Astrocyte (in vitro differentiated cells and primary cell): ENCODE measurements at regions not wholly inside any gene's neighbourhood (a gene's known extent, or its start where the extent isn't known, plus 50 kb on each side); places are given as distances from the start of the nearest gene placed in this dataset.
A peak's percentile ranks its signal among the peaks of the same experiment; 100 is the strongest.

Experiments
- DNase-seq: peaks from one replicate; pipeline ENCODE4 v3.0.0-alpha.2; 2010; ENCODE audit warnings: low read depth
- FAIRE-seq: peaks from 2 replicates; lab custom pipeline; 2011; peaks lifted over from hg19 to GRCh38; lab: Jason Lieb, UNC
- H2AFZ ChIP-seq: 2 replicates; pipeline ENCODE4 v1.6.0; 2012; ENCODE audit warnings: low read depth, low read length, inconsistent platforms
- H3K27ac ChIP-seq: 2 replicates; pipeline ENCODE4 v1.5.1; 2011; ENCODE audit warnings: low read depth, low read length, inconsistent platforms
- H3K27me3 ChIP-seq: 2 replicates; pipeline ENCODE4 v1.6.0; 2011; ENCODE audit warnings: low read length, inconsistent platforms; ENCODE audit not compliant: insufficient read depth
- H3K36me3 ChIP-seq: 2 replicates; pipeline ENCODE4 v1.5.1; 2011; ENCODE audit warnings: low read length, inconsistent platforms; ENCODE audit not compliant: insufficient read depth
- H3K4me1 ChIP-seq: 2 replicates; pipeline ENCODE4 v1.5.1; 2011; ENCODE audit warnings: low read length, inconsistent platforms; ENCODE audit not compliant: insufficient read depth
- H3K4me2 ChIP-seq: 2 replicates; pipeline ENCODE4 v1.6.0; 2012; ENCODE audit warnings: low read length, inconsistent platforms
- H3K4me3 ChIP-seq: 2 replicates; pipeline ENCODE4 v1.5.1; 2011; ENCODE audit warnings: low read depth, mild to moderate bottlenecking, low read length, inconsistent platforms; ENCODE audit not compliant: insufficient read depth
- H3K79me2 ChIP-seq: 2 replicates; pipeline ENCODE4 v1.6.0; 2012; ENCODE audit warnings: mild to moderate bottlenecking, low read length, inconsistent platforms; ENCODE audit not compliant: insufficient read depth
- H3K9ac ChIP-seq: 2 replicates; pipeline ENCODE4 v1.6.0; 2012; ENCODE audit warnings: mild to moderate bottlenecking, low read length, inconsistent platforms
- H3K9me3 ChIP-seq: 2 replicates; pipeline ENCODE4 v1.5.1; 2012; ENCODE audit warnings: low read depth, mild to moderate bottlenecking, low read length, inconsistent platforms; ENCODE audit not compliant: insufficient read depth
- H4K20me1 ChIP-seq: 2 replicates; pipeline ENCODE4 v1.6.0; 2012; ENCODE audit warnings: low read length, inconsistent platforms; ENCODE audit not compliant: insufficient read depth
- H3K27ac Mint-ChIP-seq: one replicate; pipeline ENCODE4 v1.8.0; 2021; ENCODE audit warnings: mild to moderate bottlenecking, mixed read lengths; ENCODE audit not compliant: unreplicated experiment
- H3K27me3 Mint-ChIP-seq: one replicate; pipeline ENCODE4 v1.8.0; 2021; ENCODE audit warnings: low read depth, mixed read lengths; ENCODE audit not compliant: unreplicated experiment
- H3K36me3 Mint-ChIP-seq: one replicate; pipeline ENCODE4 v1.8.0; 2021; ENCODE audit warnings: low read depth, mixed read lengths; ENCODE audit not compliant: unreplicated experiment
- H3K4me1 Mint-ChIP-seq: one replicate; pipeline ENCODE4 v1.8.0; 2021; ENCODE audit warnings: low read depth, mixed read lengths; ENCODE audit not compliant: unreplicated experiment
- H3K4me3 Mint-ChIP-seq: one replicate; pipeline ENCODE4 v1.8.0; 2021; ENCODE audit warnings: mild to moderate bottlenecking, moderate library complexity, mixed read lengths; ENCODE audit not compliant: unreplicated experiment
- H3K9me3 Mint-ChIP-seq: one replicate; pipeline ENCODE4 v1.8.0; 2021; ENCODE audit warnings: mild to moderate bottlenecking, mixed read lengths; ENCODE audit not compliant: unreplicated experiment
- CTCF ChIP-seq: IDR thresholded peaks from 2 replicates; pipeline ENCODE4 v1.5.1; 2011; ENCODE audit warnings: low read depth, mild to moderate bottlenecking, inconsistent platforms, low read length, moderate library complexity; ENCODE audit not compliant: insufficient read depth
- EZH2 ChIP-seq: IDR thresholded peaks from 2 replicates; pipeline ENCODE4 v1.6.1; 2012; ENCODE audit warnings: mild to moderate bottlenecking, low read length, inconsistent platforms; ENCODE audit not compliant: insufficient read depth

- TF ChIP-seq EZH2 = no peak
- TF ChIP-seq CTCF = no peak
- DNase-seq (no peak), FAIRE-seq (no peak)
- Histone ChIP-seq H2AFZ (no peak overlapping the region), H3K27ac (no peak overlapping the region), H4K20me1 (no peaks in the 10 kb centered on the region), H3K9ac (no peak overlapping the region), H3K4me2 (no peak overlapping the region), H3K4me1 (no peaks in the 10 kb centered on the region), H3K27me3 (no peaks in the 10 kb centered on the region), H3K4me3 (no peak overlapping the region), H3K79me2 (no peaks in the 10 kb centered on the region), H3K36me3 (no peaks in the 10 kb centered on the region), H3K9me3 (no peaks in the 10 kb centered on the region)
- H3K27ac Mint-ChIP-seq = no peak overlapping the region
- no peak overlapping the region for H3K4me3 Mint-ChIP-seq
- H3K9me3 Mint-ChIP-seq = no peaks in the 10 kb centered on the region
- H3K4me1 Mint-ChIP-seq = no peaks in the 10 kb centered on the region
- H3K27me3 Mint-ChIP-seq = no peaks in the 10 kb centered on the region
- no peaks in the 10 kb centered on the region for H3K36me3 Mint-ChIP-seq
Observed at GRCh38 chr9:13555516-13555915, 276.0 kb upstream of the MPDZ start.

- Mint-ChIP-seq H3K36me3 (no peaks in the 10 kb centered on the region), H3K27ac (no peak overlapping the region), H3K27me3 (no peaks in the 10 kb centered on the region), H3K9me3 (no peaks in the 10 kb centered on the region), H3K4me1 (no peaks in the 10 kb centered on the region), H3K4me3 (no peak overlapping the region)
- H3K4me3 ChIP-seq = no peak overlapping the region
- no peaks in the 10 kb centered on the region for H3K4me1 ChIP-seq
- H3K27me3 ChIP-seq = no peaks in the 10 kb centered on the region
- no peaks in the 10 kb centered on the region for H3K9me3 ChIP-seq
- no peak for DNase-seq
- no peak overlapping the region for H3K4me2 ChIP-seq
- FAIRE-seq = peak; percentile 43
- no peak overlapping the region for H2AFZ ChIP-seq
- TF ChIP-seq CTCF (no peak), EZH2 (no peak)
- no peaks in the 10 kb centered on the region for H3K36me3 ChIP-seq
- no peaks in the 10 kb centered on the region for H4K20me1 ChIP-seq
- no peaks in the 10 kb centered on the region for H3K79me2 ChIP-seq
- no peak overlapping the region for H3K27ac ChIP-seq
- H3K9ac ChIP-seq = no peak overlapping the region
Observed at GRCh38 chr9:13554626-13555025, 275.1 kb upstream of the MPDZ start.

- no peaks in the 10 kb centered on the region for H3K79me2 ChIP-seq
- H3K27ac ChIP-seq = no peak overlapping the region
- H3K36me3 ChIP-seq = no peaks in the 10 kb centered on the region
- Mint-ChIP-seq H3K27me3 (no peaks in the 10 kb centered on the region), H3K4me1 (no peaks in the 10 kb centered on the region), H3K9me3 (no peaks in the 10 kb centered on the region), H3K27ac (no peak overlapping the region), H3K4me3 (no peak overlapping the region), H3K36me3 (no peaks in the 10 kb centered on the region)
- H3K4me1 ChIP-seq = no peaks in the 10 kb centered on the region
- H2AFZ ChIP-seq = no peak overlapping the region
- H3K27me3 ChIP-seq = no peaks in the 10 kb centered on the region
- H4K20me1 ChIP-seq = no peaks in the 10 kb centered on the region
- no peaks in the 10 kb centered on the region for H3K9me3 ChIP-seq
- FAIRE-seq (no peak), DNase-seq (no peak)
- no peak overlapping the region for H3K9ac ChIP-seq
- no peak overlapping the region for H3K4me3 ChIP-seq
- H3K4me2 ChIP-seq = no peak overlapping the region
- no peak for TF ChIP-seq CTCF
- TF ChIP-seq EZH2 = no peak
Observed at GRCh38 chr9:13552606-13553215, 273.2 kb upstream of the MPDZ start.
